AG09319 (cell line): ENCODE measurements at regions not wholly inside any gene's neighbourhood (a gene's known extent, or its start where the extent isn't known, plus 50 kb on each side); places are given as distances from the start of the nearest gene placed in this dataset.
"Not testable (repeated sequence)": the region's sequence is repeated elsewhere in the genome, so short reads cannot be mapped to it uniquely, and the experiment has no call there.

Source experiments
- DNase-seq: peaks from one replicate; pipeline ENCODE4 v3.0.0-alpha.2; 2010; ENCODE audit warnings: low read depth; ENCODE audit errors: extremely low read depth
- TF ChIP-seq, protein P1 (sequence below): IDR thresholded peaks from 2 replicates; pipeline ENCODE4 v1.5.1; 2011; ENCODE audit warnings: low read depth, mild to moderate bottlenecking, inconsistent platforms, low read length, moderate library complexity

DNA sequence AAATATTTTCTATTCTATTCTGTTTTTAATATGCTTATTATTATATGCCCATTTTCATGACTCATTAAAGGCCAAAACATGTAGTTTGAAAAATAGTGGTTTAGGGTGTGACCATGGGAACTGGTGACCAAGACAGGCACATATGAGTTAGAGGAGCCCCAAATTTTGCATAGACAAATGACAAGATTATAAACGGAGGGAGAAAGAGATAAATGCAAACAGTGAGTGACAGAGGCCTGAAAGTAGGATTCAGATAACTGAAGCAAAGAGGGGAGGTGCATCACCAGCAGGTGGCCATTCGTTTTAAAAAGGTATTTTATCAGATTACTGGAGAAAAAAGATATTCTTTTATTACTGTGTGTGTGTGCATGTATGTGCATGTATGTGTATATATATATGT lies 391.5 kb upstream of the CHORDC1 start:
- TF ChIP-seq, protein P1, sequence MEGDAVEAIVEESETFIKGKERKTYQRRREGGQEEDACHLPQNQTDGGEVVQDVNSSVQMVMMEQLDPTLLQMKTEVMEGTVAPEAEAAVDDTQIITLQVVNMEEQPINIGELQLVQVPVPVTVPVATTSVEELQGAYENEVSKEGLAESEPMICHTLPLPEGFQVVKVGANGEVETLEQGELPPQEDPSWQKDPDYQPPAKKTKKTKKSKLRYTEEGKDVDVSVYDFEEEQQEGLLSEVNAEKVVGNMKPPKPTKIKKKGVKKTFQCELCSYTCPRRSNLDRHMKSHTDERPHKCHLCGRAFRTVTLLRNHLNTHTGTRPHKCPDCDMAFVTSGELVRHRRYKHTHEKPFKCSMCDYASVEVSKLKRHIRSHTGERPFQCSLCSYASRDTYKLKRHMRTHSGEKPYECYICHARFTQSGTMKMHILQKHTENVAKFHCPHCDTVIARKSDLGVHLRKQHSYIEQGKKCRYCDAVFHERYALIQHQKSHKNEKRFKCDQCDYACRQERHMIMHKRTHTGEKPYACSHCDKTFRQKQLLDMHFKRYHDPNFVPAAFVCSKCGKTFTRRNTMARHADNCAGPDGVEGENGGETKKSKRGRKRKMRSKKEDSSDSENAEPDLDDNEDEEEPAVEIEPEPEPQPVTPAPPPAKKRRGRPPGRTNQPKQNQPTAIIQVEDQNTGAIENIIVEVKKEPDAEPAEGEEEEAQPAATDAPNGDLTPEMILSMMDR, result no peak
- DNase-seq, result no peak

DNA sequence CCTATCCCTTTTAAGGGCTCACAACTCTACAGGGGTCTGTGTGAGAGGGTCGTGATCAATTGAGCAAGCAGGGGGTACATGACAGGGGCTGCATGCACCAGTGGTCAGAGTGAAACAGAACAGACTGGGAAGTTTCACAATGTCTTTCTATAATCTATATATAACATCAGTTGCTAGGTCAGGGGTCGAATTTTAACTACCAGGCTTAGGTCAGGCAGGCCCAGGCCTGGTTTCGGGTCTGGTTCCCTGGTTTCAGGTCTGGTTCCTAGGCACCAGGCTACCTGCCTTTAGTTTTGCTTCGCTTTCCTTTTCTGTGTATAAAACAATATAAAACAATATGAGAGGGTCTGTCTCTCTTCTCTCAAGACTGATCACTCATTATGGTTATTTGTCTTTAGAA lies 390.2 kb upstream of the CHORDC1 start:
- DNase-seq, result not testable (repeated sequence)

DNA sequence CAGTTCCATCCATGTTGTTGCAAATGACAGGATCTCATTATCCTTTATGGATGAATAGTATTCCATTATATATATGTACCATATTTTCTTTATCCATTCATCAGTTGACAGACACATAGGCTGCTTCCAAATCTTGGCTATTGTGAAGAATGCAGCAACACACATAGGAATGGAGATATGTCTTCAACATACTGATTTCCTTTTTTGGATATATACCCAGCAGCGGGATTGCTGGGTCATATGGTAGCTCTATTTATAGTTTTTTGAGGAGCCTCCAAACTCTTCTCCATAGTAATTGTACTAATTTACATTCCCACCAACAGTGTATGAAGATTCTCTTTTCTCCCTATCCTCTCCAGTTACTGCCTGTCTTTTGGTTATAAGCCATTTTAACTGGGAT lies 383.9 kb upstream of the CHORDC1 start:
- DNase-seq, result no peak
- TF ChIP-seq, protein P1, result no peak

DNA sequence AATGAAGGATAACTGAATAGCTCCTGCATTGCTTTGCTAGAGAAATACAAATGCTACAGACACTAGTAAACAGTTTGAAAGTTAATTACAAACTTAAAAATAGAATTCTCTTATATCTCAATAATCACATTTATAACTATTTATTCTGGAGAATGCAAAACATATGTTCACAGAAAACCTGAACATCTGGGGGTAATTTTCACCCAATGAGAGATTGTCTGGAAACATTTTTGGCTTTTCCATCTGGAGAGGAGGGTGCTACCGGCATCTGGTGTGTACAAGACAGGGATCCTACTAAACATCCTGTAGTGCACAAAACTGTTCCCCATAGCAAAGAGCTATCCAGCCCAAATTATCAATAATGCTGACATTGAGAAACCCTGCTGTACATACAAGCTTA lies 378.4 kb upstream of the CHORDC1 start:
- no peak for DNase-seq
- TF ChIP-seq, protein P1, result no peak

DNA sequence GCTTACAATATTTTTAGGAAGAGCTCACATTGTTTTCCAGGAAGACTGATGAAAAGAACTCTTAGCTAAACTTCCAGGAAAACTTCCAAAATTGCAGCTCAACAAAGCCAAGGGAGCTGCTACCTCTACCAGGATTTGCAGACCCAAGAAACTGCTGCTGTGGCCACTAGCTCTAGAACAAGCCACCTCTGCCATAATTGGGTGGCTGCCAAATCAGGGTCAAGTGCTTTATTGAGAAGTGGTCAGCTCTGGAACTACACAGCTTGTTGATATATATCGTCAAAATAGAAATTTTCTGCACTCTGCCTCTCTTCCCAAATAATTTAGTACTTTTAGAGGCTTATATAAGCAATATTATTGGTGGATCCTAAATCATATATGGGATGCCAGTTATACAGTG lies 371.8 kb upstream of the CHORDC1 start:
- TF ChIP-seq, protein P1, result no peak
- DNase-seq, result no peak

DNA sequence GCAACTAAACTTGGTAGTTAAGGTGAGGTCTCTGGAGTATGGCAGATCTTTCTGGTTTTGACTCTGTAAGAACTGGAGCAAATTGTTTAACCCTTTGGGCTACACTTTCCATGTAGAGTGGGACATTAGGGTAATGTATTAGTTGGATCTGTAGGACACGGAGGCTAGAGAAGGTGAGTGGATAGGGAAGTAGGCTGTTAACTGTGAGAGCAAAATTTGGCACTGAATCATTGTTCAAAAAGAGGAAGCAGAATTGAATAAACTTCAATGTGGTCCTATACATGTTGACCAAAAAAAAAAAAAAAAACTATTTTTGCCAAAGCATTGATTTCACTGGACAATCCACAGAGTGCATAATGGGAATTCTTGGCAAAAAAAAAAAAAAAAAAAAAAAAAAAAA lies 370.2 kb upstream of the CHORDC1 start:
- TF ChIP-seq, protein P1, result no peak
- DNase-seq, result no peak

DNA sequence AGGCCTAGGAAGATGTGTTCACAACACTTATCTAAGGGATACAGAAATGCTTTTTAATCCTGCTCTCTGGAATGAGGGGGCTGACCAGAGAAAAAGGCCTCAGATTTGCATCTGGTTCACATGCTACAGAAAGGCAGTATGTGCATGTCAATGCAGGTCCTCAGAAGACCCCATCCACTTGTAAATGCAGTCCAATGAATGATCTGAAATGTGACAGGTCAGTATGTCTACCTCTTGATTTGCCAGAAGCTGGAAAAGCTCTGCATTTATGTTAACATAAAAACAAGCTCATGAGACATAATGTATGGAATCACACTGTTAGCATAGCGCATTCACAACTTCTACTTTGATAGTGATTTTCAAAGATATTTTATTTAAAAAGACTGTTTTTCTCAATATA lies 367.4 kb upstream of the CHORDC1 start:
- DNase-seq, result no peak
- TF ChIP-seq, protein P1, result no peak

DNA sequence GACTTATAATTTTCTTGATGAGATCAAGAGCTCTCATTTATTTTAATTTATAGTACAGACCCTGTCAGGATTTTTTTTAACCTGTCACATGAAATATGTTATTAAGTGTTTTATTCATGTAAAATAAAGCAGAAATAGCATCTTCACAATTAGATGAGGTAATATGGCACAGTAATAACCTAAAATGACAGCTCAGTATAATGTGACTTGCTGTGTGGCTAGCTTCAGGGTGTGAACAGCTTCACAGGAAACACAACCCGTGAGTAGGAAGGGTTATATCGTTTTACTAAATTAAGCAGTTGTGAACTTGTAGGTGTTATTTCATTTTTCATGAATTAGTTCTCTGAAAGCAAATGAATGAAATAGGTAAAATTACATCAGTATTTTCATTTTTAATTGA lies 366.9 kb upstream of the CHORDC1 start:
- TF ChIP-seq, protein P1, result no peak
- DNase-seq, result no peak
